Esophagus mucosa (tissue), 1 donor: ENCODE measurements at regions not wholly inside any gene's neighbourhood (a gene's known extent, or its start where the extent isn't known, plus 50 kb on each side); places are given as distances from the start of the nearest gene placed in this dataset.
"Not testable (repeated sequence)": the region's sequence is repeated elsewhere in the genome, so short reads cannot be mapped to it uniquely, and the experiment has no call there.

Experiments
- ATAC-seq: fragments of 200-7000 bp; cut with Tn5 transposase; one replicate; pipeline ENCODE4 v1.9.1; 2020
- donor health status: DM: yes; HTN: yes; CAD: no.

DNA sequence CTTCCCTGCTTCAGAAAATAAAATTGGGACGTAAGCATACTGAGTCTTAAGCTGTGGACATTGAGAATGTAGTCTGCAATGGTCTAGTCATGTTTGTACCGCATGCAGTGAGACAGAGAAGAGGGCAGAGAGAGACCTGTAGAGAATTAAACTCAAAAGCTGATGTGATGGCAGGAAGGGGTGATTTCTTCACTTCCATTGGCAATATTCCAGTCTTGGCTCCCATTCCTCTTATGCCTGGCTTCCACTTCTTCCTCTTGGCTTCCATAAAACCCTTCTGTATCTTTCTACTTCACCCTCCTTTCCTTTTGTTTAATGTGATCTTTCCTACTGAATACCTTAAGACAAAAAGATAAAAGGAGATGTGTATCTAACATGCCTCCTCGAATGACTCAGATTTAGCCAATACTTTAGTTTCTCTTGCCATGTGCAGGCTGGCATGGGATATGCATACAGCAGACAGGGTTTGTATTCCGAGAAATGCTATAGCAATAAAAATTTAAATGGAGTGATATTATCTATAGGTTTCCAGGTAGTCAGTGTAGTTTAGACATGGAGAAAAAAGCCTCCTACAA is 423.1 kb upstream of the DYNLRB2 start:
- peak; percentile 61 for ATAC-seq

DNA sequence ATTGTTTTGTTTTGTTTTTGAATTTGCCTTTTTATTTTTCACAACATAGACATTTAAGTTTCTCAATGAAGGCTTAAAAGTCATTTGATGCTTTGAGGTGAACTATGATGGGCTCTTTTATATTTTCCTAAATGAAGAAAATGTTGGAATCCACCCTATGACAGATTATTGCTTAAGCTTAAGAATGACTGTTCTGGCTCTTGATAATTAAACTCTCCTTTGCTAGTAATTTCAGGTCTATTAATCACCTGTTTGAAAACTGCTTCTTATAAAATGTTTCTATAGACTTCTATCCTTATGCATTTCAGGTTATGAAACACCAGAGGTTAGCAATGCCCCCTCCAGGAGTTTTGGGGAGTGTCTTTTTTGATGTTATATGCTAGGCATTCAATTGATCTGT is 424.1 kb upstream of the DYNLRB2 start:
- ATAC-seq: no peak

DNA sequence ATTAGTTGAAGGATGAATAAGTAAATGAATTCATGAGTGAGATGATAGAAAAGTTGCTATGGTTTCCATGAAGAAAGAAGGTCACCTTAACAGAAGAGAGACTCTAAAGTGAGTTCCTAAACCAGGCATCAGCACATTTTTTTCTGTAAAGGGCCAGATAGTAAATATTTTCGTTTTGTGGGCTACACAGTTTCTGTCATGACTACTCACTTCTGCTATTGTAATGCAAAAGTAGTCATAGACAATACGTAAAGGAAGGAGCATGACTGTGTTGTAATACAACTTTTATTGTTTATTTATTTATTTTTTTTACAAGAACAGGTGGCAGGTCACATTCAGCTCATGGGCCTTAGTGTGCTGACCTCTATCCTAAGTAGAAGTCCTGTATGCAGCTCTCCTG is 426.1 kb upstream of the DYNLRB2 start:
- no peak for ATAC-seq

DNA sequence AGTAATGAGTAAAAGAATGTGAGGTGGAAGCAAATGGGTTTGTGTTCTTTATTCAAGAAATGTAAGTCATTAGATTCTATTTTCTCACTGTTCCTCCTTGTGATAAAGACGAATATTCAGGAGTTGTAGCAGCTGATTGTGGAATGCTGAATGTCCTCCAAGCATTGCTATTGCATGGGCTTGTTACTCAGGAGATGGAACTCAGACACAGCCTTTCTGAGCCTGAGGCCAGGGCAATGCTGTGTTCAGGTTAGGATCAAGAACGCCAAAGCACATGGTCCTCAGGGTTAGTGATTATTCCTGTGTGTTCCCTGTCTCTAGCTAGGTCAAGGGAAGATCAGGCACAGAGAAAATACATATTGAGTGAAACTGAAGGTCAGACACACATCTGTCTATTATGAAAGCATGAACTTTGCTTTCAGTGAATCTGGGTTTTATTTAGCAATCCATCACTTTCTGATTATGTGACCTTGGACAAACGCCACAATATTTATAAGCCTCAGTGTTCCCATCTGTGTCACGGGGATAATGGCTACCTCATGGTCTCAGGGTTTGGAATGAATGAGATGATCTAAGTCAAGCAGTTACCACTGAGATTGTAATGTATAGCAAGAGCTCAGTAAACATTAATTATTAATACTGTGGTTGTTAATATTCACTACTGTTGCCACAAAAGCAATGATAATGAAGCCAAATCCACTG is 426.8 kb upstream of the DYNLRB2 start:
- no peak for ATAC-seq

DNA sequence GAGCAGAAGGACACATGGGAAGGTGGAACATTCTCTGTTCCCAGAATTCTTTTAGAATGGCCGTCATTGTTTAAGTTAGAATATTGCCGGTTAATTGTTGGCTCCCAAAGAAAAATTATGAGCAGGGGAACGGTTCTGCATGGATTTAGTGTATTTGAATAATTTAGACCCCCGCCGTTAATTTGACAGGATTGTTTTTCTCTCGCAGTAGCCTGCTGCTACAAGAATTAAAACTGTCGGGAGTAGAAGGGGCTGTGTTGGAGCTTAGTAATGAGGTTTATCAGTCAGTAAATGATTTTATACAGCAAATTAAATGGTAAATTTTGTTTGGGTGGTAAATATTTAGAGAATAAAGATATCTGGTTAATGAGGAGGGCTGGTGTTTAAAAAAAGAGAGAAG is 431.2 kb upstream of the DYNLRB2 start:
- ATAC-seq: no peak

DNA sequence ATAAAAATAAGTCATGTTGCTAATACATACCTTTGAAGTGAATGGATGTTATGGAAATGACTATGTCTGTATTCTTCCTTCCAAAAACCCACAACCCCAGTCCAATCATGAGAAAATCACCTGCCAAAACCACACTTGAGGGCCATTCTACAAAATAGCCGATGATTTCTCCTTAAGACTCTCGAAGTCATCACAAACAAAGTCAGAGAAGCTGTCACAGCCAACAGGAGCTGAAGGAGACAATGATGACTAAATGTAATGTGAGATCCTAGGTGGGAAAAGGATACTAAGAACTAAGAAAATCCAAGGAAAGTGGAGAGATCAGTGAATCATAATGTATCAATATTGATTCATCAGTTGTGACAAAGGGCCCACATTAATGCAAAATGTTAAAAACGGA is 432.9 kb upstream of the DYNLRB2 start:
- ATAC-seq: no peak

DNA sequence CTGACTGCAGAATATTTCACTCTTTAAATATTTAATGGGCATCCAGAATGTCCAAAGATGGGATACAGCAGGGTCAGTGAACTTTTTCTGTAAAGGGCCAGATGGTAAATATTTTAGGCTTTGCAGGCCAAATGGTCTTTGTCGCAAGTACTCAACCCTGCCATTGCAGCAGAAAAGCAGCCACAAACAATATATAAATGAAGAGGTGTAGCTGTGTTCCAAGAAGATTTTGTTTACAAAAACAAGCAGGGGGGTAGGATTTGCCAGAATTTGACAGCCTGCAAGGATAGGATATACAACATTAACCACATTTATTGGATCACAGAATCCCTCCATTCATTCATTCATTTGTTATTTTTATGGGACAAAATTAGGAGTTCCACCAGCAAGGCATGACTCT is 435.0 kb upstream of the DYNLRB2 start:
- no peak for ATAC-seq

DNA sequence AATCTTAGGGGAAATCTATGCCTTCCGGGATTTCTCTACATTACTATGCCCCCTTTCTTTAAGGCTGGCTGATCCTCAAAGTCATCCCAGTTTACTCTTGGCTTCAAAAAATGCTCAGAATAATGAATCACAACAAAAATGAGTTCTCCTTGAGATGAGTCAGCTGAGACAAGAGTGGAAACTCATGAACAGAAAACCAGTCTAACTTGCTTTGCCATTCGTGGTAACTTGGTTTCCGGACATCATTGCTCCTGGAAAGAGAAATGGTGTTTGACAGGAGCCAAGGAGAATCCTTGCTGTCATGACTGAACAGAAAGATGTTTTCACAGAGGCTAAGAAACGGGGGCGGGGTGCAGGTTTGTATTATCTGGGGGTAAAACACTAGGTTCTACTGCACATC is 435.6 kb upstream of the DYNLRB2 start:
- ATAC-seq: peak; percentile 80

DNA sequence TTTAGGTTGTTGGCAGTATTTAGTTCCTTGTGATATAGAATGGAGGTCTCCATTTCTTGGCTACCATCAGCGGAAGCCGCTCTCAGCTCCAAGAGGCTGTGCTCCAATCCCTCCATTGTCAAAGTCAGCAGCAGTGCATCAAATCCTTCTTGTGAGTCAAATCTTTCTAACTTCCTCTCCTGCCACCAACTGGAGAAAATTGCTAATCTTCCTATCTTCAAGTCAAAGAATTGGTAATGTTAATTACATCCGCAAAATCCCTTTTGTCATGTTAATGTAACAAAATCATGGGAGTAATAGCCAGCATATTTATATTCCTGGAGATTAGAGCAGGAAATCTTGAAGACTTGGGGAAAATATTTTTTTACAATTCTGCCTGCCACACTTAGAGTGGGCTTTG is 436.4 kb upstream of the DYNLRB2 start:
- no peak for ATAC-seq

DNA sequence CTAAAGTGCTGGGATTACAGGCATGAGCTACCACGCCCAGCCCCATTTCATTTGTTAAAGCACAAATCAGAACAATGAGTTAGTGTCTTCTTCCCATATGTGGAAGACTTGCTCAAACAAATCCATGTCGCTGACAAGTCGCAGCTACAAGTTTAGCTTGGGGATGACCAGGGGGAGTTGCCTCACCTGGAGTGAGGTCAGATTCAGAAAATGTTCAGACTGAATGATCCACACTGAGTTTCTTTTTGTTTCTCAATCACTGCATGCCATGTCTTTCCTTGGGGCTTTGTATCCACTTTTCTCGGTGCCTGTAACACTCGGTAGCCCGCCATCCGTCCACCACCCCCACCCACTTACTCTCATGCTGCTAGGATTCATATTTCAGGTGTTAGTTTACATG is 437.3 kb upstream of the DYNLRB2 start:
- peak; percentile 67 for ATAC-seq

DNA sequence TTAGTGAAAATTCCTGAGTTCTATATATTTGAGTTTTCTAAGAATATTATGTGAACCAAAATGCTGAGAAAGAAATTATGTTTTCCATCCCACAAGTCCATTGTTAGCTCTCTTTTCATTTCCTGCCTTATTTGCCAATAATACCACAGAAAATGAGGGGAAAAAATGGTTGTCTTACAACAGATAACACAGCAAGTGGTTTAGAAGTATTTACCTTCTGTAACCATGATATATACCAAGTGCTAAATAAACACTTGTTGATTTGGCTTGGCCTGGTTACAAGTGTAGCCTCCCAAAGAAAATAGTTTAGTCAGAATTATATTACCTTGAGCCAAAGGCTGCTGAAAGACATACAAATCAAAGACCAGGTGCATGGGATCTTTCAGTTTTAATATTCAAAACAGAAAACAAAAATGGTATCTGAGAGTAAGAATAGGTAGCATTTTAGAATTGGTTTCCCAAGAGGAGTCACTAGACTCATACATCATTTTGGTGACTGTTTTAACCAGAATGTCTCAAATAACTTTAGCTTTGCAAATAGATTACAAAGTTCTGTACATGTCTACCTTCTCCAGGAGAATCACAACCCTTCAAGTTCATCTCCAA is 439.8 kb upstream of the DYNLRB2 start:
- ATAC-seq: no peak

DNA sequence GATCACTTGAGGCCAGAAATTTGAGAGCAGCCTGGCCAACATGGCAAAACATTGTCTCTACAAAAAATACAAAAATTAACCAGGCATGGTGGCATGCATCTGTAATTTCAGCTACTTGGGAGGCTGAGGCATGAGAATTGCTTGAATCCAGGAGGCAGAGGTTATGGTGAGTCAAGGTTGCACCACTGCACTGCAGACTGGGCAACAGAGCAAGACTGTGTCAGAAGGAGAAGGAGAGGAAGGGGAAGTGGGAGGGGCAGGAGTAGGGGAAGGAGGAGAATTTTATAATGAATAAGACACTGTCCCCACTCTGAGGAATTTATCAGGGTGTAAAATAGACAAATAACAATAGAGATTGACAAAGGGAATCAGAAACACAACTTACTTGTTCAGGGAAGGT is 440.6 kb upstream of the DYNLRB2 start:
- no peak for ATAC-seq

DNA sequence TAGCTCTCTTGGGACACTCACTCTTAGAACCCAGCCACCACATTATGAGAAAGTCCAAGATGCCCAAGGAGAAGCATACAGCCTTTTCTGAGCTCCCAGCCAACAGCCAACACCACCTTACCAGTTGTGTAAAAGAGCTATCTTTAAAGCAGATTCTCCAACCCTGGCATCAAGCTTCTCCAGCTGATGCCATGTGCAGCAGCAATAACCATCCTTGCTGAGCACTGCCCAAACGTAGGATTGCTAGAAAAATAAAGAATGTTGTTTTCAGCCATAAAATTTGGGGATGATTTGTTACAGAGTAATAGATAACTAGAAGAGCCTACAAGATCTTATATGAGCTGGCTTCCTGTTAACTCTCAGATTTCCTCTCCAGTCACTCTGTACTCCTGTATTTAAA is 443.7 kb upstream of the DYNLRB2 start:
- no peak for ATAC-seq

DNA sequence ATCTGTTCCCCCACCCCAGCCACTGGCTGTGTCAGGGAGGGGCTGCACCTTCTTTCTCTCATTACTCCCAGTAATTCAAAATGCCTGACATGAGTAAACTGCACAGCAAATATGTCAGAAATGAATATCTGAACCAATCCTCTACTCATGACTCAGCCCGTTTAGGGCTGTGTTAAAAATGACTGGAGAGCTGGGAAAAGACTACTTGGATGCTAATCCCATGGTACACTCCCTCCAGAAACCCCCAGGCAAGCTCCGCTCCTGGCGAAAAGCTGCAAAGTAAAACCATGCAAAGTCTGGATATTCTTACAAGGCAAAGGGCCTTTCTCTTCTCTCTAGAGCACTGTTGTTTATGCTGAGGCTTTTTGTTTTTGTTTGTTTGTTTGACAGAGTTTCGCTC is 448.1 kb upstream of the DYNLRB2 start:
- peak; percentile 61 for ATAC-seq

DNA sequence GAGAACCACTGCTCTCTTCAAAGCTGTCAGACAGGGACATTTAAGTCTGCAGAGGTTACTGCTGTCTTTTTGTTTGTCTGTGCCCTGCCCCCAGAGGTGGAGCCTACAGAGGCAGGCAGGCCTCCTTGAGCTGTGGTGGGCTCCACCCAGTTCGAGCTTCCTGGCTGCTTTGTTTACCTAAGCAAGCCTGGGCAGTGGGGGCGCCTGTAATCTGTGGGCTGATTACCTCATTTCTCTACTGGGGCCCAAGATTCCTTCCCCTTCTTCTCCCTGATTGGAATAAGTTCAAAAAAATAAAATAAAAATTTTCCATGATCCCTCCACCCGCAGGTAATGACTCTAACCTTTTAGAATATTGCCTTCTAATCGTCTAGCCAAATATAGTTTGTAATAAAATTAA is 449.3 kb upstream of the DYNLRB2 start:
- not testable (repeated sequence) for ATAC-seq

DNA sequence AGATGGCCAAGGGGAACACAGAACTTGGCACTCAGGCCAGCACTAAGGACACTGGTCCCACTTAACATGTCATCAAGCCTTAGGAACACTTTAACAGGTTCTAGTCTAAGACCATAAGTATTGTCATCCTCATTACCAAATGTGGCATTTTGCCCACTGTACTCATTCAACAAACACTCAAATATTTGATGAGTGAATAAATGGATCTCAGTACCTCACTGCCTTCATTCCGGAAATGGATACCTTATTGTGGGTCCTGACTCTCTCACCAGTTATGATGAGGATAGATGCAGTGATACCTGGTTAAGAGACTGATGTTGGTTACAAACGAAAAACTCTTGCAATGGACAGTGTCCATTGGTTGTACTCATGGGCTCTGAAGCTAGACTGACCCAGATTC is 455.2 kb upstream of the DYNLRB2 start:
- no peak for ATAC-seq

DNA sequence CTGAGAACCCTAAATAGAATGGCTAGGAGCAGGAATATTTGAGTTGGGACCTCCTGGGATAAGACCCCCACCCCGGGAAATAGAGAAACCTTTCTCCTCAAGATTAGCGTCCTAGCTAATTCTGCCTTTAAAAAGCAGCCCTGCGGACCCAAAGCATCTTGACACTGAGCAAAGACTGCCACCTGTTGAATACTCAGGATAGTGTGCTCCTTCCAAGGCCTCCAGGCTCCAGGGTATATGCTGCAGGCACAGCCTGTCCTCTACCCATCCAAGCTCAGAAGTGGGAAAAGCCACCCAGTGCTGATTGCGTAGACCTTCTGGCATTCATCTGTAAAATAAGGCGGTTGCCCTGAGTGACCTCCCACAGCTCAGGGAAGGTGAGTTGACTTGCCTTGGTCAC is 456.2 kb upstream of the DYNLRB2 start:
- peak; percentile 87 for ATAC-seq

DNA sequence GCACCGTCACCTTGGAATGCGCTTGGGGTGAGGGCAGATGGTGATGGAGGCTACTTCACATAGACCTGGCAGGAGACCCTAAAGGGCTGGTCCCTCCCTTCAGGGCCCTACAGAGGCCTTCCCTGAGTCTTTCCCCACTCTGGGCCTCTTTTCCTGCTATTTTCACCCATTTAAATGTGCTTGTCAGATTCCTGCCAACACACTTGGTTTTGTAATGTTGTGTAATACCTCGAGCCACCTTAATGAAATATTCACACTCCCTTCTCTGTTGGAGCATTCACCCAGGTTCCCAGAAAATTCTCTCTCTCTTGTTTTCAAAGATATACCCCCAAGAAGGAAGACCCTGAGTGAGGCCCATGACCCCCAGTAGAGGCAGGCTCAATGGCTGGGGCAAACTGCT is 456.6 kb upstream of the DYNLRB2 start:
- peak; percentile 23 for ATAC-seq

DNA sequence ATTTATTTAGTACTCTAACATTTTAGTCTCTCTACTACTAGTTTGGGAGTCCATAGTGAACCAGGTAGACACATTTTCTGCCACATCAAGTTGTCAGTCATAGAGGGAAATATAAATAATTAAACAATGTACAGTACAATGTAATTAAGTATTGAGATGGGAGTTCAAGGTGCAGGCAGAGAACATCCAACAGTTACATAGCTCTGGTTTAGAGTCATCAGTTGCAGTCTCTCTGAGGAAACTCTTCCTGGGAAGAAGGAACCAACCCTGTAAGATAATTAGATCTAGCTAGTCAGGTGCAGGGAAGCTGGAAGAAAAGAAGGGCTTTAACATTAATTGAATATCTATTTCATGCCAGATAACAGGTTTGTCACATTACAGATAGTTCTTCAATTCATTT is 457.9 kb upstream of the DYNLRB2 start:
- ATAC-seq: no peak

DNA sequence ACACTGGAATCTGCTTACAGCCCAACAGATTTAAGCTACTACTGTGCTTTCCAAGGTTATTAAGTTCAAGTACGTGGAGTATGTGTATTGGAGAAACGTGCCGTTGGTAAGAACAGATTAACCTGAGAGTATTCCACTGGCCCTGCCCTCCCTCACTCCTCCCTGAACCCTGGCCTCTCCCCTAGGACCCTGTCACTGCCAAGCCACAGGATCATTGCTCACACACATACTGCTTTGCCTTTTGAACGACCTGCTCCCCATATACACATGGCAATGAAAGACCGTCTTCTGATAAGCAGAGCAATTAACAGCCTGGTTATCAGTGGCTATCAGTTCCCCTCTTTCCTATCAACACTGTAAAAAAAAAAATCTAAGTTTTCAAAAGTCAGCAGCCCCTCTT is 458.9 kb upstream of the DYNLRB2 start:
- no peak for ATAC-seq

DNA sequence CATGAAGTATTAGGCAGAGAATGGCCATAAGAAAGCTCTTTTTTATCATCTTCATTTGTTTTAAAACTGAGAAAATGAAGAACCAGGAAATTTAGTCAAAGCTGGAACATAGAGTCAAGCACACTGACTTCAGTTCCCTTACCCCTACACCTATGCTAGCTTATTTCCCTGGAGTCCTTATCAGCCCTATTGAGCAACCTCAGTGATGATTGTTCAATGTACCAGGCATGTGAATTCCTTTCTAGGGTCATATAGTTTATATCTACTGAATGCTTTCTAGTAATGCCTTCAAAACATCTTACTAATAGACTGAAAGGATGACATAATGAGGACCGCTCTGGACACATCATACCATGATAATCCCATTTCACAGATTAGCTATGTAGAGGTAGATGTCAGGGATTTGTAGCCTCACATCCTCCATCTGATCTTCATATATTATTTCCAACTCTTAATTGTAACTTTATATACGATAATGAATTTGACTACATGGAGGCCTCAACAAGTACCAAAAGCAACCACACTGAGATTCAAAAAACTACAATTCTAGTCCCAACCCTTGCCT is 460.4 kb upstream of the DYNLRB2 start:
- no peak for ATAC-seq

DNA sequence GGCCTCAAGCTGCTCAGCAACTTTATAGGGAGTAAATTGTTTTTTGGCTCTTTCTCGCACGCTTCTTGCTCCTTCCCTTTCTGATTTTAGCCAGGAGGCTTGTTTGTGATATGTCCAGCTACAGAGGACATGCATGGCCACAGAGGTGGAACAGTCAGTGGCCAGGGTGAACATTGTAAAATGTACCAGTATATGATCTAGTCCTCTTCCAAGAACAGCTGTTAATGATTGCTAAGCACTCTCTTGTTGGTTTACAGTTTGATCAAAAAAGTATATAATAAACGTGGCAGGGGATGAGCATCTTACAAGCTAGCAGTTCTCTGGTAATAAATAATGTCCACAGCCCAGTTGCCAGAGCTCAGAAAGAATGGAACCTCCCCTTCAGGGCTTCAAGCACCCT is 461.7 kb upstream of the DYNLRB2 start:
- no peak for ATAC-seq

DNA sequence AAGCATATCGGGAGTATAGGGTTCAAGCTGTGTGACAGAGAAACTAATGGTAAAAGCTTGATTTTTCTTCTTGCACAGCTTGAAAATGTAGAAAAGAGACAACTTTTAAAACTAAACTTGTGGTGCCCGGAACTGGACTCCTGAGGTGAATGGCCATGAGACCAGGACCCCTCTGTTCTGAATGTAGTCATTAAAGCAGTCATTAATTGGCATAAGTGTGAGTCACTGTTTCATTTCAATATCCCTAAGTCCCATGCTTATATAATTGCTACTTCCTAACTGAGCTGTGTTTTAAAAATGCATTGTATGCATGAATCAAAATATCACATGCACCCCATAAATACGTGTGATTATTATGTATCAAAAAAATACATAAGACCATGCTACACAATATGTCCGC is 463.1 kb upstream of the DYNLRB2 start:
- no peak for ATAC-seq

DNA sequence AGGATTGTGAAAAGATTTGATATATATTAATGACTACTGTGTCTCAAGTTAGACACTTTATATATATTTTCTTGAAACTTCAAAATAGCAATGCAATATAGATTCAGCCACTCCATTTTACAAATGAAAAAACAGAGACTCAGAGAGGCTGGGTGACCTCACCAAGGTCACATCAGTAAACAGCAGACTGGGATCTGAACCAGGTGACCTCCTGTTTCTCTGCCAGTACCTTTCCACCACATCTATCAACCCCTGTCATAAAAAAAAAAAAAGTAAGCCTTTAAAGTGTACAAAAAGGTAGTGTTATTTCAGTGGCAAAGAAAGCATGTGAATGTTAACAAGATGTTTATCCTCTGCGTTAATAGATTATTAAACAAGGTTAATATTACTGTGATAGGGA is 466.5 kb upstream of the DYNLRB2 start:
- ATAC-seq: no peak
